GM12878 (cell line): ENCODE measurements at regions not wholly inside any gene's neighbourhood (a gene's known extent, or its start where the extent isn't known, plus 50 kb on each side); places are given as distances from the start of the nearest gene placed in this dataset.

Experiments
- ATAC-seq: fragments of 200-7000 bp; cut with Tn5 transposase; 3 replicates; pipeline ENCODE4 v1.9.1; 2020; ENCODE audit warnings: mild to moderate bottlenecking, moderate library complexity
- BruUV-seq: library from RNA; stranded (reverse); fragments of 400-500 nt; replicated peaks from 2 replicates; lab custom pipeline; 2021; lab: Mats Ljungman, UMichigan
- CTCF ChIA-PET: fragments of 300-600 bp; sonication (Branson Sonifier 250); formaldehyde crosslinking; extraction: SDS; loops from one replicate; lab custom pipeline; 2021; ENCODE audit warnings: inconsistent platforms; lab: Yijun Ruan, JAX
- POLR2A ChIA-PET: fragments of 350-600 bp; formaldehyde crosslinking; extraction: SDS; loops from one replicate; lab custom pipeline; 2021; ENCODE audit warnings: inconsistent platforms; lab: Charles Lee
- RAD21 ChIA-PET: fragments of 300-600 bp; sonication (Branson Sonifier 250); formaldehyde crosslinking; loops from one replicate; lab custom pipeline; 2023; ENCODE audit warnings: antibody characterized with exemption; ENCODE audit not compliant: unreplicated experiment; lab: Charles Lee
- SMC1A ChIA-PET: fragments of 300-600 bp; sonication (Branson Sonifier 250); formaldehyde crosslinking; loops from one replicate; lab custom pipeline; 2023; ENCODE audit not compliant: unreplicated experiment, uncharacterized antibody; lab: Charles Lee
- DNase-seq: peaks from one replicate; pipeline ENCODE4 v3.0.0-alpha.2; 2011; ENCODE audit warnings: low read depth, low spot score
- FAIRE-seq: peaks from 3 replicates; lab custom pipeline; 2011; peaks lifted over from hg19 to GRCh38; lab: Jason Lieb, UNC
- H2AFZ ChIP-seq: 2 replicates; pipeline ENCODE4 v1.6.0; 2011; ENCODE audit warnings: low read depth, low read length, control low read depth; ENCODE audit not compliant: control insufficient read depth
- H3K27ac ChIP-seq: 2 replicates; pipeline ENCODE4 v1.5.1; 2011; ENCODE audit warnings: control low read depth; ENCODE audit not compliant: control insufficient read depth, insufficient read depth
- H3K27me3 ChIP-seq, 2 experiments: replicated peaks in 1 of 2; 2 replicates each; pipeline versions ENCODE4 v1.6.0 to v1.6.1; 2011; ENCODE audit warnings: low read length in 1 of 2; ENCODE audit not compliant: control insufficient read depth in 2 of 2, insufficient read depth in 2 of 2
- H3K36me3 ChIP-seq, 2 experiments: 2 replicates each; pipeline ENCODE4 v1.5.1; 2011; ENCODE audit warnings: low read length in 1 of 2; ENCODE audit not compliant: control insufficient read depth in 2 of 2, insufficient read depth in 2 of 2
- H3K4me1 ChIP-seq: 2 replicates; pipeline ENCODE4 v1.6.1; 2011; ENCODE audit warnings: mild to moderate bottlenecking, low read length, moderate library complexity, mixed read lengths; ENCODE audit not compliant: control insufficient read depth, insufficient read depth
- H3K4me2 ChIP-seq: 2 replicates; pipeline ENCODE4 v1.6.0; 2011; ENCODE audit warnings: control low read depth; ENCODE audit not compliant: control insufficient read depth, insufficient read depth
- H3K4me3 ChIP-seq: fragments of 200-600 bp; sonication (generic); 2 replicates; pipeline ENCODE4 v1.5.1; 2016
- H3K79me2 ChIP-seq: 2 replicates; pipeline ENCODE4 v1.6.0; 2011; ENCODE audit warnings: low read length; ENCODE audit not compliant: control insufficient read depth, insufficient read depth
- H3K9ac ChIP-seq: 2 replicates; pipeline ENCODE4 v1.8.0; 2011; ENCODE audit warnings: low read length, control low read depth, mixed read lengths; ENCODE audit not compliant: control insufficient read depth, insufficient read depth
- H3K9me3 ChIP-seq: replicated peaks from 3 replicates; pipeline ENCODE4 v1.5.1; 2011; ENCODE audit warnings: mild to moderate bottlenecking, low read length; ENCODE audit not compliant: control insufficient read depth, insufficient read depth
- H4K20me1 ChIP-seq: 2 replicates; pipeline ENCODE4 v1.6.0; 2011; ENCODE audit not compliant: control insufficient read depth, insufficient read depth
- EP300 ChIP-seq, 2 experiments: fragments of 150-350 bp in 1 of 2; IDR thresholded peaks; 2 replicates each; pipeline ENCODE4 v1.6.1; 2011 to 2012; ENCODE audit warnings: low read depth in 2 of 2, low read length in 2 of 2, borderline replicate concordance in 1 of 2, improper control_type of control experiment in 1 of 2, inconsistent platforms in 1 of 2; ENCODE audit not compliant: control insufficient read depth in 1 of 2
- MTA2 ChIP-seq: fragments of 450-650 bp; IDR thresholded peaks from 2 replicates; pipeline ENCODE4 v1.6.1; 2016; ENCODE audit warnings: low read depth, mild to moderate bottlenecking, moderate library complexity
- MXI1 ChIP-seq: fragments of 150-350 bp; IDR thresholded peaks from 2 replicates; pipeline ENCODE4 v1.6.1; 2011; ENCODE audit warnings: low read depth, mild to moderate bottlenecking, inconsistent platforms, low read length, improper control_type of control experiment
- SMC3 ChIP-seq: IDR thresholded peaks from 2 replicates; pipeline ENCODE4 v1.6.1; 2011; ENCODE audit warnings: low read length, improper control_type of control experiment, borderline replicate concordance
- STAT3 ChIP-seq: IDR thresholded peaks from 2 replicates; pipeline ENCODE4 v1.6.1; 2011; ENCODE audit warnings: low read depth, low read length, improper control_type of control experiment
- TBL1XR1 ChIP-seq: IDR thresholded peaks from 2 replicates; pipeline ENCODE4 v1.6.1; 2012; ENCODE audit warnings: low read depth, low read length, improper control_type of control experiment
- WRNIP1 ChIP-seq: IDR thresholded peaks from 2 replicates; pipeline ENCODE4 v1.6.1; 2011; ENCODE audit warnings: low read depth, low read length, improper control_type of control experiment, borderline replicate concordance
- ZNF217 ChIP-seq: fragments of 450-650 bp; IDR thresholded peaks from 2 replicates; pipeline ENCODE4 v1.6.1; 2017; ENCODE audit warnings: antibody characterized with exemption, mild to moderate bottlenecking
- ZNF274 ChIP-seq: IDR thresholded peaks from one replicate; pipeline ENCODE4 v1.8.0; 2011; ENCODE audit not compliant: insufficient read length, insufficient read depth
- ZNF384 ChIP-seq: IDR thresholded peaks from 2 replicates; pipeline ENCODE4 v1.6.1; 2012; ENCODE audit warnings: low read depth, mild to moderate bottlenecking, low read length, improper control_type of control experiment, borderline replicate concordance
- WGBS: methylation state at CpG from one replicate; pipeline ENCODE4 v1.1.6; 2016; ENCODE audit warnings: low lambda C conversion rate; ENCODE audit not compliant: insufficient replicate concordance, insufficient coverage; ENCODE audit errors: missing lambda C conversion rate; 5-methylcytosine and 5-hydroxymethylcytosine counted together
- in situ Hi-C: fragments of 300-500 bp; cut with MboI; formaldehyde crosslinking; loops from 9 replicates; pipeline ENCODE4 v1.14.3; 2018; ENCODE audit warnings: mixed read lengths
- intact Hi-C: fragments of 100-400 bp; cut with micrococcal nuclease; formaldehyde crosslinking; loops from one replicate; pipeline ENCODE4 v1.14.2; 2022; ENCODE audit not compliant: unreplicated experiment
- TF ChIP-seq, protein P1 (sequence below): IDR thresholded peaks from 2 replicates; pipeline ENCODE4 v1.6.1; 2012; ENCODE audit warnings: low read depth, low read length, improper control_type of control experiment
- TF ChIP-seq, protein P2 (sequence below): fragments of 450-650 bp; IDR thresholded peaks from 2 replicates; pipeline ENCODE4 v1.6.1; 2017; ENCODE audit warnings: borderline replicate concordance
- TF ChIP-seq, protein P3 (sequence below): IDR thresholded peaks from 2 replicates; pipeline ENCODE4 v1.6.1; 2012; ENCODE audit warnings: mild to moderate bottlenecking, low read depth, low read length
- TF ChIP-seq, protein P4 (sequence below): fragments of 450-650 bp; formaldehyde crosslinking; IDR thresholded peaks from 2 replicates; pipeline ENCODE4 v1.4.0; 2022; ENCODE audit warnings: mild to moderate bottlenecking, moderate library complexity
- TF ChIP-seq, protein P5 (sequence below): IDR thresholded peaks from 2 replicates; pipeline ENCODE4 v1.6.1; 2012; ENCODE audit warnings: low read depth, low read length, improper control_type of control experiment

DNA sequence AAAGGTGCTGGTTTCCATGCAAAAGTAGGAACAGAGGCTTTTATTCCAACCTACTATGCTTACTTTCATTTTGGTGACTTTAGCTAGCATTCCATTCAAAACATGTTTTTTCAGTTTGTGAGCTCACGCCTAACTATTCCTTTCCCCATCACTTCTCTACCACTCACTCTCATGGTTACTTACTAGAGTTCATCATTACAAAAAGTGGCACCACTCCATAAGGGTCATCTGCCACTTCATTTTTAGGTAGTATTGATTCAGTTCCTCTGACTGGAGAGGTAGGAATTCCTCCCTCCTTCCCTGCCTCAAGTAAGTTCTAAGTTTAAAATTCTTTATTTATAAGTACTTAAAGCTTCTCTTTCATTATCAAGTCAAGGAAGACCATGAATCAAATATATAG is 543.1 kb downstream of the HTR7 start:
- CTCF ChIA-PET = no interaction called here
- intact Hi-C loops (loop anchor here (10.0 kb wide), 3 partner anchors 170 to 520 kb away; no protein-coding TSS in a partner anchor), in situ Hi-C loops (no loop called here)
- no peak for FAIRE-seq
- Histone ChIP-seq H3K4me2 (no peak overlapping the region), H3K36me3 (no peaks in the 10 kb centered on the region), H3K9ac (no peak overlapping the region), H3K9me3 (no peaks in the 10 kb centered on the region), H3K4me1 (no peaks in the 10 kb centered on the region), H3K4me3 (no peak overlapping the region), H2AFZ (no peak overlapping the region), H3K27ac (no peak overlapping the region), H4K20me1 (no peaks in the 10 kb centered on the region), H3K79me2 (no peaks in the 10 kb centered on the region), H3K27me3 (no peaks in the 10 kb centered on the region; a peak in 1 of 4 replicates)
- 60% methylated on average over 1 of the region's 1 CpG for WGBS
- no peak for ATAC-seq
- BruUV-seq = no TSS peak
- RAD21 ChIA-PET = interaction anchor here (0.7 kb wide), 1 partner anchor 15 kb away, joined by 4 read pairs; no protein-coding TSS in a partner anchor
- SMC1A ChIA-PET = interaction anchor here (0.6 to 1.0 kb wide), 2 partner anchors 9 to 80 kb away, joined by 3 read pairs; no protein-coding TSS in a partner anchor
- no peak for DNase-seq
- TF ChIP-seq TBL1XR1 (no peak), EP300 (IDR thresholded peaks at IDR 0.05; ENCODE audit: borderline replicate concordance in 1 of 2, control insufficient read depth in 1 of 2, low read depth in 2 of 2, low read length in 2 of 2) (no peak), WRNIP1 (no peak), ZNF384 (no peak), ZNF274 (no peak), MXI1 (no peak), MTA2 (no peak), STAT3 (no peak), ZNF217 (no peak), SMC3 (no peak)
- TF ChIP-seq, protein P1, sequence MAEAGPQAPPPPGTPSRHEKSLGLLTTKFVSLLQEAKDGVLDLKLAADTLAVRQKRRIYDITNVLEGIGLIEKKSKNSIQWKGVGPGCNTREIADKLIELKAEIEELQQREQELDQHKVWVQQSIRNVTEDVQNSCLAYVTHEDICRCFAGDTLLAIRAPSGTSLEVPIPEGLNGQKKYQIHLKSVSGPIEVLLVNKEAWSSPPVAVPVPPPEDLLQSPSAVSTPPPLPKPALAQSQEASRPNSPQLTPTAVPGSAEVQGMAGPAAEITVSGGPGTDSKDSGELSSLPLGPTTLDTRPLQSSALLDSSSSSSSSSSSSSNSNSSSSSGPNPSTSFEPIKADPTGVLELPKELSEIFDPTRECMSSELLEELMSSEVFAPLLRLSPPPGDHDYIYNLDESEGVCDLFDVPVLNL = no peak
- TF ChIP-seq, protein P2, sequence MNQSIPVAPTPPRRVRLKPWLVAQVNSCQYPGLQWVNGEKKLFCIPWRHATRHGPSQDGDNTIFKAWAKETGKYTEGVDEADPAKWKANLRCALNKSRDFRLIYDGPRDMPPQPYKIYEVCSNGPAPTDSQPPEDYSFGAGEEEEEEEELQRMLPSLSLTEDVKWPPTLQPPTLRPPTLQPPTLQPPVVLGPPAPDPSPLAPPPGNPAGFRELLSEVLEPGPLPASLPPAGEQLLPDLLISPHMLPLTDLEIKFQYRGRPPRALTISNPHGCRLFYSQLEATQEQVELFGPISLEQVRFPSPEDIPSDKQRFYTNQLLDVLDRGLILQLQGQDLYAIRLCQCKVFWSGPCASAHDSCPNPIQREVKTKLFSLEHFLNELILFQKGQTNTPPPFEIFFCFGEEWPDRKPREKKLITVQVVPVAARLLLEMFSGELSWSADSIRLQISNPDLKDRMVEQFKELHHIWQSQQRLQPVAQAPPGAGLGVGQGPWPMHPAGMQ = no peak
- TF ChIP-seq, protein P3, sequence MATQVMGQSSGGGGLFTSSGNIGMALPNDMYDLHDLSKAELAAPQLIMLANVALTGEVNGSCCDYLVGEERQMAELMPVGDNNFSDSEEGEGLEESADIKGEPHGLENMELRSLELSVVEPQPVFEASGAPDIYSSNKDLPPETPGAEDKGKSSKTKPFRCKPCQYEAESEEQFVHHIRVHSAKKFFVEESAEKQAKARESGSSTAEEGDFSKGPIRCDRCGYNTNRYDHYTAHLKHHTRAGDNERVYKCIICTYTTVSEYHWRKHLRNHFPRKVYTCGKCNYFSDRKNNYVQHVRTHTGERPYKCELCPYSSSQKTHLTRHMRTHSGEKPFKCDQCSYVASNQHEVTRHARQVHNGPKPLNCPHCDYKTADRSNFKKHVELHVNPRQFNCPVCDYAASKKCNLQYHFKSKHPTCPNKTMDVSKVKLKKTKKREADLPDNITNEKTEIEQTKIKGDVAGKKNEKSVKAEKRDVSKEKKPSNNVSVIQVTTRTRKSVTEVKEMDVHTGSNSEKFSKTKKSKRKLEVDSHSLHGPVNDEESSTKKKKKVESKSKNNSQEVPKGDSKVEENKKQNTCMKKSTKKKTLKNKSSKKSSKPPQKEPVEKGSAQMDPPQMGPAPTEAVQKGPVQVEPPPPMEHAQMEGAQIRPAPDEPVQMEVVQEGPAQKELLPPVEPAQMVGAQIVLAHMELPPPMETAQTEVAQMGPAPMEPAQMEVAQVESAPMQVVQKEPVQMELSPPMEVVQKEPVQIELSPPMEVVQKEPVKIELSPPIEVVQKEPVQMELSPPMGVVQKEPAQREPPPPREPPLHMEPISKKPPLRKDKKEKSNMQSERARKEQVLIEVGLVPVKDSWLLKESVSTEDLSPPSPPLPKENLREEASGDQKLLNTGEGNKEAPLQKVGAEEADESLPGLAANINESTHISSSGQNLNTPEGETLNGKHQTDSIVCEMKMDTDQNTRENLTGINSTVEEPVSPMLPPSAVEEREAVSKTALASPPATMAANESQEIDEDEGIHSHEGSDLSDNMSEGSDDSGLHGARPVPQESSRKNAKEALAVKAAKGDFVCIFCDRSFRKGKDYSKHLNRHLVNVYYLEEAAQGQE = no peak
- TF ChIP-seq, protein P4, sequence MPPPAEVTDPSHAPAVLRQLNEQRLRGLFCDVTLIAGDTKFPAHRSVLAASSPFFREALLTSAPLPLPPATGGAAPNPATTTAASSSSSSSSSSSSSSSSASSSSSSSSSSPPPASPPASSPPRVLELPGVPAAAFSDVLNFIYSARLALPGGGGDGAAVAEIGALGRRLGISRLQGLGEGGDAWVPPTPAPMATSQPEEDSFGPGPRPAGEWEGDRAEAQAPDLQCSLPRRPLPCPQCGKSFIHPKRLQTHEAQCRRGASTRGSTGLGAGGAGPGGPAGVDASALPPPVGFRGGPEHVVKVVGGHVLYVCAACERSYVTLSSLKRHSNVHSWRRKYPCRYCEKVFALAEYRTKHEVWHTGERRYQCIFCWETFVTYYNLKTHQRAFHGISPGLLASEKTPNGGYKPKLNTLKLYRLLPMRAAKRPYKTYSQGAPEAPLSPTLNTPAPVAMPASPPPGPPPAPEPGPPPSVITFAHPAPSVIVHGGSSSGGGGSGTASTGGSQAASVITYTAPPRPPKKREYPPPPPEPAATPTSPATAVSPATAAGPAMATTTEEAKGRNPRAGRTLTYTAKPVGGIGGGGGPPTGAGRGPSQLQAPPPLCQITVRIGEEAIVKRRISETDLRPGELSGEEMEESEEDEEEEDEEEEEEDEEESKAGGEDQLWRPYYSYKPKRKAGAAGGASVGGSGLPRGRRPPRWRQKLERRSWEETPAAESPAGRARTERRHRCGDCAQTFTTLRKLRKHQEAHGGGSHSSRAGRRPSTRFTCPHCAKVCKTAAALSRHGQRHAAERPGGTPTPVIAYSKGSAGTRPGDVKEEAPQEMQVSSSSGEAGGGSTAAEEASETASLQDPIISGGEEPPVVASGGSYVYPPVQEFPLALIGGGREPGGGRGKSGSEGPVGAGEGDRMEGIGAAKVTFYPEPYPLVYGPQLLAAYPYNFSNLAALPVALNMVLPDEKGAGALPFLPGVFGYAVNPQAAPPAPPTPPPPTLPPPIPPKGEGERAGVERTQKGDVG = no peak
- TF ChIP-seq, protein P5, sequence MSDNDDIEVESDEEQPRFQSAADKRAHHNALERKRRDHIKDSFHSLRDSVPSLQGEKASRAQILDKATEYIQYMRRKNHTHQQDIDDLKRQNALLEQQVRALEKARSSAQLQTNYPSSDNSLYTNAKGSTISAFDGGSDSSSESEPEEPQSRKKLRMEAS = no peak
- POLR2A ChIA-PET = no interaction called here
